PC-9 (cell line): ENCODE measurements at regions not wholly inside any gene's neighbourhood (a gene's known extent, or its start where the extent isn't known, plus 50 kb on each side); places are given as distances from the start of the nearest gene placed in this dataset.

Experiments used
- EZH2 ChIP-seq: fragments of 200-600 bp; sonication (generic); IDR thresholded peaks from 2 replicates; pipeline ENCODE4 v1.8.0; 2017; ENCODE audit warnings: antibody characterized with exemption, low read depth
- TF ChIP-seq, protein P1 (sequence below): fragments of 200-600 bp; sonication (generic); conservative IDR thresholded peaks from 2 replicates; pipeline ENCODE4 v1.6.1; 2017; ENCODE audit warnings: mixed run types, antibody characterized with exemption, mild to moderate bottlenecking, moderate library complexity

- TF ChIP-seq EZH2: no peak
- TF ChIP-seq, protein P1, sequence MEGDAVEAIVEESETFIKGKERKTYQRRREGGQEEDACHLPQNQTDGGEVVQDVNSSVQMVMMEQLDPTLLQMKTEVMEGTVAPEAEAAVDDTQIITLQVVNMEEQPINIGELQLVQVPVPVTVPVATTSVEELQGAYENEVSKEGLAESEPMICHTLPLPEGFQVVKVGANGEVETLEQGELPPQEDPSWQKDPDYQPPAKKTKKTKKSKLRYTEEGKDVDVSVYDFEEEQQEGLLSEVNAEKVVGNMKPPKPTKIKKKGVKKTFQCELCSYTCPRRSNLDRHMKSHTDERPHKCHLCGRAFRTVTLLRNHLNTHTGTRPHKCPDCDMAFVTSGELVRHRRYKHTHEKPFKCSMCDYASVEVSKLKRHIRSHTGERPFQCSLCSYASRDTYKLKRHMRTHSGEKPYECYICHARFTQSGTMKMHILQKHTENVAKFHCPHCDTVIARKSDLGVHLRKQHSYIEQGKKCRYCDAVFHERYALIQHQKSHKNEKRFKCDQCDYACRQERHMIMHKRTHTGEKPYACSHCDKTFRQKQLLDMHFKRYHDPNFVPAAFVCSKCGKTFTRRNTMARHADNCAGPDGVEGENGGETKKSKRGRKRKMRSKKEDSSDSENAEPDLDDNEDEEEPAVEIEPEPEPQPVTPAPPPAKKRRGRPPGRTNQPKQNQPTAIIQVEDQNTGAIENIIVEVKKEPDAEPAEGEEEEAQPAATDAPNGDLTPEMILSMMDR: no peak
Measured at GRCh38 chrX:84876876-84877275, 126.8 kb upstream of the APOOL start.
